Stimulated activated CD4-positive, alpha-beta T cell treated with anti-CD3 and anti-CD28 coated beads, Interleukin-15, amount 100 ng/mL, for 1 hour (primary cell): ENCODE measurements at regions not wholly inside any gene's neighbourhood (a gene's known extent, or its start where the extent isn't known, plus 50 kb on each side); places are given as distances from the start of the nearest gene placed in this dataset.
"Not testable (repeated sequence)": the region's sequence is repeated elsewhere in the genome, so short reads cannot be mapped to it uniquely, and the experiment has no call there.

ENCODE experiments used
- DNase-seq, 2 donors: peaks; one replicate each; pipeline ENCODE4 v3.0.0-alpha.2; 2020; ENCODE audit warnings: low read depth in 1 of 2, low spot score in 1 of 2

GRCh38 chr16:88145824-88146405, 194.7 kb downstream of the BANP start:
- DNase-seq = not testable (repeated sequence)

DNA sequence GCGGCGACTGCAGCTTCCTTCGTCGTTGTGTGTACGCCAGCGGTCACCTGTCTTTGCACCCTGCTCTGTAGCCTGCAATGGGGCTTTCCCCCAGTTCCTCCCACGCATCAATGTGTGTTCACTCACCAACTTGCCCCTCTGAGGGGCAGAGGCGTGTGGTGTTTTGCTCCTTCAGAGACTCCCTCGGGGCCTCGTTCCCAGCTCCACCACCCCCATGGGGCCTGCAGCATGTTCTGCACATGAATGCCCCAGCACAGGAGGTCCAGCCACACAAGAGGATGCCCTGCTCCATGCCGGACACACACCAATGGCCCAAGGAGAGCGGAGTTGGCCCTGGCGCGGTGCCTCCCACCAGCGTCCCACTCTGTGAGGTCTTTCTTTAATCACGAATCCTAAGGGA, 196.8 kb downstream of the BANP start:
- not testable (repeated sequence) for DNase-seq

- DNase-seq = not testable (repeated sequence)
Observed at GRCh38 chr16:88148682-88149081, 197.4 kb downstream of the BANP start.

GRCh38 chr16:88149158-88149603, 197.9 kb downstream of the BANP start:
- DNase-seq = not testable (repeated sequence)

DNA sequence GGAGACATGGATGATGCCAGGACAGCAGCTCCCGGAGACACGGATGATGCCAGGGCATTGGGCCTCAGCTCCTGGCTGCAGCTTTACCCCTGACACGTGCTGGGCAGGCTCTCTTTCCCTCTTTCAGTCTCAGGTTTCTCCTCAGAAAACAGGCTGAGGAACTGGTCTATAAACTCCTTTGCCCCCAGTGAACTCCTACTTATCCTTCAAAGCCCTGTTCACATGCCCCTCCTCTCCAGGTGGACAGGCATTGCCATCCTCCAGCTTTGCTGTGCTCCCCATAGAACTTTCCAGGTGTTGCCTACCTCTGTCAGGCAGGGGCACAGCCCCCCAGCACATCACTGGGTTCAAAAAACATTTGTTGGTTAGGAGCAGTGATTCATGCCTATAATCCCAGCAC, 198.4 kb downstream of the BANP start:
- not testable (repeated sequence) for DNase-seq

DNA sequence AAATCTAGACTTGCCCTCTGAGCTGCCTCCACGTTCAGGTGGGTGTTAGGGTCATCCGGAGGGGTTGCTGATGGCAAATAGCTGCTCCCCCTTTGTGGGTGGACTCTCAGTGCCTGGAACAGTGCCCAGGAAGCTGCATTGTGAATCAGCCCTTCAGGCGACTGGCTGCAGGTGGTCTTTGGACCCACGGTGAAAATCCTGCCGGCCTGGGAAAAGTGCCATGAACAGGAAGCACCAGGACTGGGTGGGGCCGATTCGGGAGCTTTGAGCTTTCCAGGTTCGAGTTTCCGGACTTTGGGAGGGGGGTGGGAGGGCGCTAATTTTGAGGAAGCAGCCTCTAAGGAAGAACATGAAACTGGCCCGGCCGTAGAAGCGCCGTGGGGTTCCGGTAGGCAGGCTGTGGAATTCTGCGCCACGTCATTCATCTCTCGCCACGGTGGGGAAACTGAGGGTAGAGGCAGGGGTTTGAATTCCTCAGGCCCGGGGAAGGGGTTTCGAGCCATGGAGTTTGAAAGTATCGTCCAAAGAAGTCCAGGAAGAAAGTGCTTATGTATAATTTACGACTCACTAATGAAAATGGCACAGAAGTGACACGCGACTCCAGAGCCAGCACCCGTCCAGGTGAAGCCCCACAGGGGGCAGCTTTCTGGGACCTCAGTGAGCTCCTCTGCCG, 199.4 kb downstream of the BANP start:
- not testable (repeated sequence) for DNase-seq

GRCh38 chr16:88151129-88151499, 199.9 kb downstream of the BANP start:
- DNase-seq = not testable (repeated sequence)

- not testable (repeated sequence) for DNase-seq
Observed at GRCh38 chr16:88151859-88152843, 200.9 kb downstream of the BANP start.

DNA sequence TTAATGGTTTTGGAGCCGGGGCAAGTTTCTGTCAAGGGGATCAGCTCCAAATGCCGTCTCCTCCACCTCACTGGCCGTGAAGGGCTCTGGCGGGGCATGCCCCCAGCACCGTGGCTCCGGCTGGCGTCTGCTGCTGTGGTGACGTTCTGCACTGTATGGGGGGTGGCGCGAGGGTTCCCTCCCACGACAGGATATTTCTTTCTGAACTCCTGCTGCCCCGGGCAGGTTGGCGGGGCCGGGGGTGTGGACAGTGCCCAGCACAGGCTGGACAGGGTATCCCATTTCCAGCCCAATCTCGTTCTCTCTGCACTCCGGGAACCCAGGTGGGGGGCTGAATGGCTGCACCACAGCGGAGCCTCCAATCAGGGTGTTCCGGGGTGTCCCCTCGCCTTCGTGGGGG, 201.6 kb downstream of the BANP start:
- not testable (repeated sequence) for DNase-seq

- DNase-seq = not testable (repeated sequence)
Observed at GRCh38 chr16:88153516-88153915, 202.3 kb downstream of the BANP start.

DNA sequence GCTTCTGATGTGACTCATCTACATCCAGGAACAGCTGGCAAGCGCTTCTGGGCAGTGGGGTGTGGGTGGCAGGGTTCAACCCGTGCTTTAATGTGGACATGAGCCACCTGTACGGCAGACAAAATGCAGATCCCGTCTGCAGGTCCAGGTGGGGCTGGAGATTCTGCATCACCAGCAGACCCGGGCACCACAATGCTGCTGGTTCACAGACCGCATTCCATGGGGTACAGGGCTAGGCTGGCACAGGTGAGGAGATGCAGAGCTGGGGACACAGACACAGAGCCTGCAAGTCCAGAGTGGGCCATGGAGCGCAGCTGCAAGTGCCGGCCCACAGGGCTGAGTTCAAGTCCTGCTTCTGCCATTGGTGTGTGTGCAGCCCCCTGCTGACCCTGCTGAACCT, 203.7 kb downstream of the BANP start:
- DNase-seq = not testable (repeated sequence)

DNA sequence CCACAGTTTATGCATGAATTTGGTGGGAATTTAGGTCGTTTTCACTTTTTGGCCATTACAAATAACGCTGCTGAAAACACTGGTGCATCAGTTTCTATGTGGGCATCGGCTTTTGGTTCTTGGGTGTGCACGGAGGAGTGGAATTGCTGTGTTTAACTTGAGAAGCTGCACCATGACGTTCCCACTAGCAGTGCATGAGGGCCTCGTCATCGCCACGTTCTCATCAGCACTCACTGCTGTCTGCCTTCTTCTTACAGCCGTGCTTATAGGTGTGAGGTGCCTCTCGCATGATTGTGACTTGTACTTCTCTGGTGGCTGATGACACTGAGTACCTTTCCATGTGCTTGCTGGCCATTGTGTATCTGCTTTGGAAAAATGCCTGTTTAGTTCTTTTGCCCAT, 204.4 kb downstream of the BANP start:
- DNase-seq = not testable (repeated sequence)

DNA sequence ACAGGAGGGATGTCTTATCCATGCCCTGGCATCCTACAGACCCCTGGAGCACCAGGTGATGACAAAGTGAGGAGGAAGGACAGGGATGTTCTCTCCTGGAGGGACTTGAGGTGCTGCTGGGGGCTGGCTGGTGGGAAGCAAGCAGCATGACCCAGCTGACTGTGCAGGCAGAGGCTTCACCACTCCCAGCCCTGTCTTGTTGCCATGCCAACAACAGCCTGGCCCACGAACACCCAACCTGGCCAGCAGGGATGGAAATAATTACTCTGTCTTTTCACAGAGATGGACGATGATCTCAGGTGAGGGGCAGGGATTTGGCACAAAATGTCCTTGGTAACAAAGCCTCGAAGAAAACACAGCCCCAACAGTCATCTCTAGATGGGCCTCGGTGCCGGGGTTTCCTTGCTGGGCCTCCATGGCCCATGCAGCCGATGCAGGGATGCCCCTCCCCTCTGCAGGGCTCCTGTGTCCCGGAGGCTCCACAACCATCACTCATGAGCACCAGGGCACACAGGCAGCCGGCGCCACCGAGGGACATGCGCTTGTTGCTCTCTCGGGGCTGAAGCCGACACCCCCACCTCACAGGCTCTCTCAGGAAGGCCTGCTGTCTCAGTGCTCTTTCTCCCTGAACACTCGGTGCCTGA, 205.5 kb downstream of the BANP start:
- not testable (repeated sequence) for DNase-seq

GRCh38 chr16:88157686-88158085, 206.5 kb downstream of the BANP start:
- not testable (repeated sequence) for DNase-seq

GRCh38 chr16:88158256-88159045, 207.2 kb downstream of the BANP start:
- DNase-seq = not testable (repeated sequence)

GRCh38 chr16:88159046-88159896, 208.0 kb downstream of the BANP start:
- DNase-seq = not testable (repeated sequence)

- not testable (repeated sequence) for DNase-seq
Observed at GRCh38 chr16:88159897-88160335, 208.7 kb downstream of the BANP start.

DNA sequence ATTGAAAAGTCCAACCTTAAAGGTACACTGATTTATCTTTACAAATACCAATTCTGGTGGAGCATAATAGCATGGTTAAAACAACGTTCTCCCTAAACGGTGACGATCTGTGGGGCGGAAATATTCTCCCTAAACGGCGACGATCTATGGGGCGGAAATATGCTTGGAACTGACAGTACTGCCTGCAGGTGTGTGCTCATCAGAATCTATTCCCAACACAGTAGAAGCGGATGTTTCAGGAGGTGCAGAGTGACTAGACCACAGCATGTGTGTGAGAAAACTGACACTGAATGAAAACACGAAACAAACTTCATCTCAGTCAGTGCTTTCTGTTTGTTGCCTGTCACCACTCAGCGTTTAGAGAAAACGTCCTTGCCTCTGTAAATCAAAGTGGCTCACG, 210.0 kb downstream of the BANP start:
- DNase-seq = not testable (repeated sequence)

DNA sequence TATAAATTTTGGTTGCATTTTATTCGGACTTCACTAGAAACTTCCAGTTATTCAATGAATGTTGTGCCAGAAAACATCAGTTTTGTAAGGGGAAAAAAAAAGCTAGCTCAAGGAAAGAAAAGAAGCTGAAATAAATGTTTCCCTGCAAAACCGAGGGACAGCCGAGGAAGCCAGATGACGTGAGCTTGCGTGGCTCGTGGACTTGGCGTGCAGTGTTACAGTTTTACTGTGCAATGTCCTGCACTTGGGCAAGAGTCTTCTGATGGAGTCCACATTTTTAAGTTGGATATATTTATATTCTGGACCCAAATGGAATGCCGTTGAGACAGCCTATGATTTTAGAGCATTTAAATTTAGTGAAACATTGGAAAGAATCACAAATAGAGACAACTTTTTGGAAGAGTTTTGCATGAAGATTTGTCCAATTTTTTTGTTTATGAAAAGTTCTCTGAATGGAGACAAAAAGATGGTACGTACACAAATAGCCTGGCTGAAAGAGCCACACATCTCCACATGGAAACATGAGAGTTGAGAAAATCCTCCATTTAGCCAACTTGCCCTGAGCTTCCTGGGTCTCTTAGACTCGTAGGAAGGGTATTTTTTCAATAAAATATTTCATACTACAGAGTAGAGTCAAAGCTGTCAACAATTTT, 210.5 kb downstream of the BANP start:
- DNase-seq = not testable (repeated sequence)
